ENCODE measurements at regions not wholly inside any gene's neighbourhood (a gene's known extent, or its start where the extent isn't known, plus 50 kb on each side); places are given as distances from the start of the nearest gene placed in this dataset.

DNA sequence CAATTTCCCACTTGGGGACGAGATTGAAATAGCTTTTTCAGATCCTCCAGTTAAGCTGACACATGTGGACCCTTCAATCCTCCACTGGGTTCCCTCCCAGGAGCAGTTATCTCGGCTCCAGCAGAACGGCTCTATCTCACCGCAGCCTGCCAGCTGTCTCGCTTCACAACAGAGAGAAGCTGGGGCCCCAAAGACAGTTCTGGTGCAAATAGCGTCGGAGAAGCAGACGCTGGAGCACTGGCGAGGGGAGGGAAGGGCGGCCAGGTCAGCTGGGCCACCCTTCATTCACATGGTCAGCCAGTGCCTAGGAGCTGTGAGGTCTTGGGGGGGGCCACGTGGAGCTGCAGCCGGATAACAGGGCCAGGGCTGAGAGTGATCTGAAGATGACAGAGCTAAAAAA is 141.3 kb upstream of the SDK2 start:
- POLR2A ChIA-PET: no interaction called here
- H3K4me1 Mint-ChIP-seq: peaks cover 4% of the 10 kb centered on the region
- no peaks in the 10 kb centered on the region for H3K9me3 Mint-ChIP-seq
- H3K27ac Mint-ChIP-seq: no peak overlapping the region
- H3K36me3 Mint-ChIP-seq (ENCODE audit: low read depth): no peaks in the 10 kb centered on the region
- H3K4me3 Mint-ChIP-seq: no peak overlapping the region
- no peak for DNase-seq
- H3K27me3 Mint-ChIP-seq: peaks cover 9% of the 10 kb centered on the region
- CTCF ChIA-PET: interaction anchor here (0.5 kb wide), 1 partner anchor 671 kb away, joined by 5 read pairs; no protein-coding TSS in a partner anchor

DNA sequence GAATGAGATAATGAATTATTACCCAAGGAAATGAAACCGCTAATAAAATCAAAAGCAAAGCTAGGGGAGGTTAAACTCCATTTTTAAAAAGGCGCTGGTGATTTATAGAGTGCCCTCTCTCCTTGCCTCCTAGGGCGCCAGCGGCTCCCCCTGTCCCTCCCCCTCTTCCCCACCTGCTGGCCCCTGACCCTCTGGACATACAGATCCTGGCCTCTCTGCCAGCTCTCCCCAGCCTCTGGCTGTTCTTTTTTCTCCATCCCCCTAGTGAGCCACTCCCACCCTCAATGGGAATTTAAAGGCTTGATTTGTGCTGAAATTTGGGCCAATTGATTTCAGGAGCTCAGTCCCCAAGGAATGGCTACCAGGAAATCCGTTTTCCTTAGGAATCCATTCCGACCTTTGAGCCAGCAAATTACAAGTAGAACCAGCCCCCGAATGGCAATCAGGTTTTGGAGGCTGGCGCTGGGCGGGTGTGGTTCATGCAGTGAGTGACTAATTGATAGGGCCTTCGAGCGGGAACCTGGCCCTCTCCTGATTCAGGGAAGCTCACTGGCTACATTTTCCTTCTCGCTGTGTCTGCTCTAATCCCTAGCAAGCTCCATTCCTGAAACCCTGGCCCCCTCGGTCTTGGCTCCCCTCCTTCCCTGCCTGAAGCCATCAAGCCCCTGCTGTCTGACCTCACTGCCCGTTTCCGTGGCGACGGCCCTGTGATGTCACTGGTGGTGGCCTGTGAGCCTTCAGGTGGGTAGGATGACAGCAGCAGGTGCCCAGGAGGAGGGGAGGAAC is 141.9 kb upstream of the SDK2 start:
- H3K27ac Mint-ChIP-seq: no peak overlapping the region
- H3K4me1 Mint-ChIP-seq: peaks cover 4% of the 10 kb centered on the region
- H3K27me3 Mint-ChIP-seq: peaks cover 9% of the 10 kb centered on the region
- no peaks in the 10 kb centered on the region for H3K9me3 Mint-ChIP-seq
- CTCF ChIA-PET: no interaction called here
- no peak overlapping the region for H3K4me3 Mint-ChIP-seq
- DNase-seq: no peak
- POLR2A ChIA-PET: no interaction called here
- H3K36me3 Mint-ChIP-seq (ENCODE audit: low read depth): no peaks in the 10 kb centered on the region

DNA sequence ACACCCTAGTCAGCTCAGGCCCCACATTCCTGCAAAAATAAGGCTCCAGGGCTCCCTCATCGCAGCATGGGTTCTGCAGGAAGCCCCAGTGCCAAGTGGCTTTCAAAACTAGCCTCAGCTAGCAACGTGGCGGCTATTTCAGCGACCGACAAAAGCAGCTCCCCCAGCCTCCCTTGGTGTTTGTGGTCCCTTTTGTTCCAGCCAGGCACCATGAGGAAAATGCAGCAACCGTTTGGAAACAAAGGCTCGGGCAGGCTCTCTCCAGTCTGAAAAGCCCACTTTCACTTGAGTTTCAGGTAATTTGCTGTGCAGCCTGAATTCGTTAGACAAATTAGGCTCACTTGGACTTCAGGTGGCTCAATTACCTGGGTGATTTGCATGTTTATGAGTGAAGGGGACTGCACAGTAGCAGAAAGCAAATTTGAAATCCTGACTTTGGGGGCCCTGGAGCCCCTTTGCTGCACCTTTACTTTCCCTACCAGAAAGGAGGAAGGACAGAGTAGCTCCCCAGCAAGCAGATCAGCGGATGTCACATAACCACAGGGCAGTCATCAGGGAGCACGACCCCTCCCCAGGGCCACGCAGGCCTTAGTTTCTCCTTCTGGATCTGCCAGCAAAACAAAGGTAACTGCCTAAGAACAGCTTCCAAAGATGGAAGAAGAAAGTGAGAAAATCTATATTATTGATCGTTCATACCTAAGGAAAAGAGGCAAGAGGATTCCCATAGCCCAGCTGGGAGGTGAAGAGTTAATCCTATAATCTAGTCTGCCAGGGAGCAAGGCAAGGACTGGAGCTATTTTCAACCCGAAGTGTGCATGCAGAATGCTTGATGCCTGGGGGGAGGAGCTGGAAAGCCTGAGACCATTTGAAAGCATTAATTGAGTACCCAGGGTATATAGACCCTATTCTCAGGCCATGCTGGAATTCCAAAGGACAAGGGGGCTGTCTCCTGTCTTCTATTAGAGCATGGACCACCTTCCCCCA is 143.1 kb upstream of the SDK2 start:
- CTCF ChIA-PET: interaction anchor here (0.6 kb wide), 1 partner anchor 1459 kb away, joined by 3 read pairs; no protein-coding TSS in a partner anchor
- Mint-ChIP-seq H3K27ac (no peak overlapping the region), H3K4me3 (no peak overlapping the region), H3K9me3 (no peaks in the 10 kb centered on the region), H3K27me3 (peaks cover 9% of the 10 kb centered on the region), H3K36me3 (ENCODE audit: low read depth) (no peaks in the 10 kb centered on the region), H3K4me1 (peaks cover 4% of the 10 kb centered on the region)
- POLR2A ChIA-PET: no interaction called here
- no peak for DNase-seq

DNA sequence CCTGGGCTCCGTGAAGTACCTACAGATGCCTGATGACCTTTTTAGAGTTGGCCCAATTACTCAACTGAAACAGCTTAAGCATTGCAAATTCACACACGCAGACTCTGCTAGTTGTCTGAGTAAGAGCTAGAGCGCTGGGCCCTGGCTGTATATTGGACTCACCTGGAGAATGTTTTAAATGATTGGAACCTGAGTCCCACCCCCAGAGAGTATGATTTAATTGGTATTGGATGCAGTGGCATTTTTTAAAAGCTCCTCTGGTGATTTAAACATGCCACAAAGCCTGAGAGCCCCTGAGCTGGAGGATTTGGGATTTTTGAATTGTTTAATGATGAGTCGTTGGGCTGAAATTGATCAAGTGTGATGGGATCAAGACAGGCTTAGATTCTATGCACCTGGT is 143.9 kb upstream of the SDK2 start:
- no peak overlapping the region for H3K4me3 Mint-ChIP-seq
- no peaks in the 10 kb centered on the region for H3K9me3 Mint-ChIP-seq
- H3K4me1 Mint-ChIP-seq: no peaks in the 10 kb centered on the region
- CTCF ChIA-PET: interaction anchor here (0.6 kb wide), 1 partner anchor 1460 kb away, joined by 3 read pairs; no protein-coding TSS in a partner anchor
- H3K36me3 Mint-ChIP-seq (ENCODE audit: low read depth): no peaks in the 10 kb centered on the region
- POLR2A ChIA-PET: no interaction called here
- H3K27ac Mint-ChIP-seq: no peak overlapping the region
- DNase-seq: no peak
- peaks cover 9% of the 10 kb centered on the region for H3K27me3 Mint-ChIP-seq

DNA sequence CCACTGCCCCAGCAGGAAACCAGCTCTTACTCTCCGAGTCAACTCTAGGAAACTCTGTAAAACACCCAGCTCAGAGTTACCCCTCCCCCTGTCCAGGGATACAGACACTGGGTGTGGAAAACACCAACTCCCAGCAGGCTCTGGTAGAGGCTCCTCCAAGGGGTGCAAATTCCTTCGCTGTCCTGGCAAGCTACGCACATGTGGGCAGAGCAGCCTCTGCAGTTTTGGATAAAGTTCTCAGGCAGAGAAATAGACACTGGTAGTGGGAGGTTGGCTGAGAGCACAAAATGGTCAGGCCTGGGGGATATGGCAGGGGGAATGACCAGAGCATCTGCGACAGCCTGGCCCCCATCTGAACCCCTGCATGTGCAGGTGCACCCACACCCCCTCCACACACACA is 146.9 kb upstream of the SDK2 start:
- Mint-ChIP-seq H3K36me3 (ENCODE audit: low read depth) (no peaks in the 10 kb centered on the region), H3K4me3 (no peak overlapping the region), H3K27me3 (peaks cover 9% of the 10 kb centered on the region), H3K27ac (no peak overlapping the region), H3K4me1 (no peaks in the 10 kb centered on the region), H3K9me3 (no peaks in the 10 kb centered on the region)
- POLR2A ChIA-PET: no interaction called here
- CTCF ChIA-PET: no interaction called here
- no peak for DNase-seq

DNA sequence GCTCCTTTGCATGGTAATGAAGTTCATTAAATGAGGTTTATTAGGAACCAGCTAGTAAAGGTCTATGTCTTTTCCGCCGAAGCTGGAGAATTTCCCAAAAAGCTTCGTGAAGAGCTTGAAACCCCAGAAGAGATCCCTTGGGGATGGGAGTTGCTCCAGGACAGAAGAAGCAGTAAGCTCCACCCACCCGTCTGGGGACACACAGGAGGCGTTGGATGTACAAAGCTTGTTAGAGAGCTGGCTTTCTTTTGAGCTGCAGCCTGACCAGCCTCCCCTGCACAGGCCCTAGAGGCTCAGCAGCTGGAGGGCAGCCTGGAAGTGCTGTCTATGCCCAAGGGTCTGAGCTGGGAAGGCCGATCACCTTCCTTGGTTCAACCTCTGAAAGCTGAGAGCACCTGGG is 147.4 kb upstream of the SDK2 start:
- H3K27ac Mint-ChIP-seq: no peak overlapping the region
- CTCF ChIA-PET: interaction anchor here (0.6 kb wide), 1 partner anchor 981 kb away, joined by 4 read pairs; no protein-coding TSS in a partner anchor
- no peaks in the 10 kb centered on the region for H3K4me1 Mint-ChIP-seq

DNA sequence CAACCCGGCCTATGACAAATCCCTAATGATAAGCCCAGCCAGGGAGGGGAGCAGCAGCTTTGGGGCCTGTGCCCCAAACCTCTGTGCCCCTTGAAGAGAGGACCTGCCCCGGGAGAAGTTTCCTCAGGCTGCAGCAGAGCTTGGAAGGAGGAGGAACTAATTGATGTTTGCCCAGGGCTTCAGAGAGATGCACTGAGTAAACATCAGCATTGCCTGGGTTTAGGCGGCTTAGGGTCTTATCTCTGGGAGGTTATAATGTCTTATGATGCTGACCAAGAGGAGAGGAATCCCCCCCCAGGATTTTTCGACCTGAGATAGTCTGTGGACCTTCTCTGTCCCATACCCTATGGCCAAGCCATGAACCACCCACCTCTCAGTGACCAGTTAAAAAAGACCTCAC is 148.7 kb upstream of the SDK2 start:
- H3K4me3 Mint-ChIP-seq: no peak overlapping the region
- H3K9me3 Mint-ChIP-seq: no peaks in the 10 kb centered on the region
- no peaks in the 10 kb centered on the region for H3K36me3 Mint-ChIP-seq (ENCODE audit: low read depth)
- no peak overlapping the region for H3K27ac Mint-ChIP-seq
- H3K27me3 Mint-ChIP-seq: peaks cover 9% of the 10 kb centered on the region
- ChIA-PET CTCF (no interaction called here), POLR2A (no interaction called here)
- no peak for DNase-seq
- H3K4me1 Mint-ChIP-seq: no peaks in the 10 kb centered on the region

More for the DNA sequence above, 147.4 kb upstream of the SDK2 start:
- POLR2A ChIA-PET: no interaction called here
- no peaks in the 10 kb centered on the region for H3K36me3 Mint-ChIP-seq (ENCODE audit: low read depth)
- no peak for DNase-seq
- peaks cover 9% of the 10 kb centered on the region for H3K27me3 Mint-ChIP-seq
- H3K4me3 Mint-ChIP-seq: no peak overlapping the region
- no peaks in the 10 kb centered on the region for H3K9me3 Mint-ChIP-seq

DNA sequence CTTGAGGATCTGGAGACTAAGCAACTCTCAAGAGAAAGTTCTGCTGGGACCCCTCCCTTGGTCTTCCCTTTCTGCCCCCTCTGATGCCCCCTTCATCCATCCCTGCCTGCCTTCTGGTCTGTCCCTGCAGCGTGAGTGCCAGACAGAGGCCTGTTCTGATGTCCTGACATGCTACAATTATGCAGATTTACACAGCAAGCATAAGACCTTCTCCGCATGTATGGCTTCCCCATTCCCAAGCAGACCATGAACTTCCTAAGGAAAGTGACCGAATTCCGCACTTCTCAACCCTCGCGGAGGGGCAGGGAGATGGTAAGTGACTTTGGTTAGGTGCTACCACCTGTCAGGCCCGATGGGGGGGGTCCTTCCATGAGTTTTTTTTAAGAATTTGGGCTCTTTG is 150.1 kb upstream of the SDK2 start:
- Mint-ChIP-seq H3K4me1 (no peaks in the 10 kb centered on the region), H3K36me3 (ENCODE audit: low read depth) (no peaks in the 10 kb centered on the region), H3K4me3 (no peak overlapping the region), H3K27ac (no peak overlapping the region), H3K9me3 (no peaks in the 10 kb centered on the region), H3K27me3 (peaks cover 6% of the 10 kb centered on the region)
- POLR2A ChIA-PET: no interaction called here
- no peak for DNase-seq
- CTCF ChIA-PET: no interaction called here

DNA sequence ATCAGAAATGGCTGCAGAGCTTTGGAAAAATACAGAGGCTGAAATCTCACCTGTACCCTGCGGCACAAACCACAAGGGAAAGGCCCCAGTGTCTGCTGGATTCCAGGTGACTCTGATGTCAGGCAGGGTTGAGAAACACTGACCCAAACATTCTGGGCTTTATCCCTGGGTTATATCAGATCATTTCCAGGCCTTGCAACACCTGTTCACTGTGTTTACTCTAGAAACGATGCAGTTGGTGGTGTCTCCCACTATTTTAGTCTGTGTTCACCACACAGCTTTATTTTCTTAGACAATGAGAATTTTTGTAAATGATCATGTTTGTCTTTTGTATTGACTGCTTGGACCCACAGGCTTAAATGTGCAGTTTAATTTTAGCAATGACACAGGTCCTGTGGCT is 151.5 kb upstream of the SDK2 start:
- POLR2A ChIA-PET: no interaction called here
- Mint-ChIP-seq H3K36me3 (ENCODE audit: low read depth) (no peaks in the 10 kb centered on the region), H3K9me3 (no peaks in the 10 kb centered on the region), H3K27me3 (peaks cover 6% of the 10 kb centered on the region), H3K4me3 (no peak overlapping the region), H3K4me1 (no peaks in the 10 kb centered on the region), H3K27ac (no peak overlapping the region)
- no peak for DNase-seq
- CTCF ChIA-PET: interaction anchor here (1.3 kb wide), 1 partner anchor 31 kb away, joined by 3 read pairs; no protein-coding TSS in a partner anchor

DNA sequence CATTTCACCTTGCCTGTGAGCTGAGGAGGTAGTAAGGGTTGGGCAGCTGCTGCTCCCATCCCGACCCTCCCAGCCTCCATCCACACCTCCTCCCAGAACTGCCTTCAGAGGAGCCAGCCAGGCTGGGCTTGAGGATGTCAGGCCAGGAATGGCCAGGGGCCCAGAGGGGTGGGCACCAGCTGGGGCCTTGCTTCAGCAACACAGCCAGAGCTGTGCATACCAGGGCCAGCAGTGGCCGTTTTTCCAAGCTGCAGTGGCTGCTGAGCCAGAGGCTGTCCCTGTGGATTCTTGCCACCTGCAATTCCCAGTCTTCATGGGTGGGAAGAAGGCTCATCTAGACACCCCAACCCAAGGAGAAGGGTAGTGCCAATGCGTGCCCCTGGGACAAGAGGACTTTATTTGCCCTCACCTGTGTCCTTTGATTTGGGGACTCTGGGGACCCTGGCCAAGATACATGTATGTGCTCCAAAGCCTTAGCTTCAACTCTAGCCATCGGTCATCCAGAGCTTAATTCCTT is 153.4 kb upstream of the SDK2 start:
- no peaks in the 10 kb centered on the region for H3K4me1 Mint-ChIP-seq
- H3K27ac Mint-ChIP-seq: no peak overlapping the region
- peaks cover 10% of the 10 kb centered on the region for H3K27me3 Mint-ChIP-seq
- no peak overlapping the region for H3K4me3 Mint-ChIP-seq
- DNase-seq: no peak
- CTCF ChIA-PET: interaction anchor here (1.1 kb wide), 1 partner anchor 23 kb away, joined by 3 read pairs; no protein-coding TSS in a partner anchor
- POLR2A ChIA-PET: no interaction called here
- H3K9me3 Mint-ChIP-seq: peaks cover 3% of the 10 kb centered on the region
- no peaks in the 10 kb centered on the region for H3K36me3 Mint-ChIP-seq (ENCODE audit: low read depth)

DNA sequence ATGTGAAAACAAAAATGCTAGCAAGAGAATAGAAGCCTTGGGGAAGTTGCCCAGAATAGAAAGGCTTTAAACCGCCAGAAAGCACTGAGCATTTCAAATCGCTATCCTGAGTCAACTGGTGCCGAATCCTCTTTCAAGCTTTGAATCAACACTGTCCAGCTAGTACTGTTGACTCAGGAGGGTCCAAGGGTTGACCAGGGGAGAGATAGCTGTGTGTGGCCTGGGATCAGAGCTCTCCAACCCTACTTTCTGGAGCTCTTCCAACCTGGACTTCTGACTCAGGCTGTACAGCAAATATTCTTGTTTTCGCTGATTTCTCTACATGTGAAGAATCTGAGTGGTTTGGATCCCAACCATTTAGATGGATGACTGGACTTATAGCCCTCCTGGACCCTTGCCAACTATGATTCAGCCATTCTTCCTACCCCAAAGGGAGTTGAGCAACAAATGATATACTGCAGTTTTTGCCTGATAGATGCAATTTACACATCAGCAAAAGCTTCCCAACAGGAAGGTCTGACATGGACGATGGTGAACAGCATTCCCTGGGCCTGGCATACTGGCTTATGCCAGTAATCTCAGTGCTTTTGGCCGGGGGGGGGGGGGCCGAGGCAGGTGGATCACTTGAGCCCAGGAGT is 154.0 kb upstream of the SDK2 start:
- H3K4me3 Mint-ChIP-seq: no peak overlapping the region
- H3K27me3 Mint-ChIP-seq: peaks cover 10% of the 10 kb centered on the region
- POLR2A ChIA-PET: no interaction called here
- DNase-seq: no peak
- no peak overlapping the region for H3K27ac Mint-ChIP-seq
- peaks cover 7% of the 10 kb centered on the region for H3K9me3 Mint-ChIP-seq
- no peaks in the 10 kb centered on the region for H3K36me3 Mint-ChIP-seq (ENCODE audit: low read depth)
- H3K4me1 Mint-ChIP-seq: no peaks in the 10 kb centered on the region
- CTCF ChIA-PET: interaction anchor here (1.1 kb wide), 1 partner anchor 23 kb away, joined by 3 read pairs; no protein-coding TSS in a partner anchor

DNA sequence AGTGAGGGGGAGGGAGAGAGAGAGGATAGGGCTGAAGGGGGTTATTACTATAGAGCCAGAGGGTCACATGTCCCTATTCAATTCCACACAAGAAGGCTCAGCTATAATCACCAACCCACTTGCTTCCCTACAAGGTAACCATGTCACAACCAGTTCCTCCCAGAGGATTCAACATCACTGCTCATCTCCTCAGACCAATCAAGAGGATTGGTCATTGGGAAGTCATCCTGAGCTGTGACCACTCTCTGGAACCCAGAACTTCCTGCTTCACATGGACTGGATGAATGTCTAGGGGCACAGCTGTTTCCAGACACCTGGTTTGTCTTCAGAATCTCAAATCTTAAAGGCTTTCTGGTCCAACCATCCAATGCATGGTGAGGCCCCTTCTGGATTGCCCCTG is 154.9 kb upstream of the SDK2 start:
- DNase-seq: no peak
- Mint-ChIP-seq H3K27ac (no peak overlapping the region), H3K4me3 (no peak overlapping the region), H3K4me1 (no peaks in the 10 kb centered on the region), H3K9me3 (peaks cover 7% of the 10 kb centered on the region), H3K27me3 (peaks cover 10% of the 10 kb centered on the region), H3K36me3 (ENCODE audit: low read depth) (no peaks in the 10 kb centered on the region)
- ChIA-PET CTCF (no interaction called here), POLR2A (no interaction called here)
